Hematopoietic multipotent progenitor cell treated with erythropoietin and hydrocortisone succinate and interleukin-3 and kit ligand, for 4 days (in vitro differentiated cells): ENCODE measurements at regions not wholly inside any gene's neighbourhood (a gene's known extent, or its start where the extent isn't known, plus 50 kb on each side); places are given as distances from the start of the nearest gene placed in this dataset.
A peak's percentile ranks its signal among the peaks of the same experiment; 100 is the strongest.

Source experiments
- DNase-seq: peaks from one replicate; pipeline ENCODE4 v3.0.0-alpha.2; 2015

DNA sequence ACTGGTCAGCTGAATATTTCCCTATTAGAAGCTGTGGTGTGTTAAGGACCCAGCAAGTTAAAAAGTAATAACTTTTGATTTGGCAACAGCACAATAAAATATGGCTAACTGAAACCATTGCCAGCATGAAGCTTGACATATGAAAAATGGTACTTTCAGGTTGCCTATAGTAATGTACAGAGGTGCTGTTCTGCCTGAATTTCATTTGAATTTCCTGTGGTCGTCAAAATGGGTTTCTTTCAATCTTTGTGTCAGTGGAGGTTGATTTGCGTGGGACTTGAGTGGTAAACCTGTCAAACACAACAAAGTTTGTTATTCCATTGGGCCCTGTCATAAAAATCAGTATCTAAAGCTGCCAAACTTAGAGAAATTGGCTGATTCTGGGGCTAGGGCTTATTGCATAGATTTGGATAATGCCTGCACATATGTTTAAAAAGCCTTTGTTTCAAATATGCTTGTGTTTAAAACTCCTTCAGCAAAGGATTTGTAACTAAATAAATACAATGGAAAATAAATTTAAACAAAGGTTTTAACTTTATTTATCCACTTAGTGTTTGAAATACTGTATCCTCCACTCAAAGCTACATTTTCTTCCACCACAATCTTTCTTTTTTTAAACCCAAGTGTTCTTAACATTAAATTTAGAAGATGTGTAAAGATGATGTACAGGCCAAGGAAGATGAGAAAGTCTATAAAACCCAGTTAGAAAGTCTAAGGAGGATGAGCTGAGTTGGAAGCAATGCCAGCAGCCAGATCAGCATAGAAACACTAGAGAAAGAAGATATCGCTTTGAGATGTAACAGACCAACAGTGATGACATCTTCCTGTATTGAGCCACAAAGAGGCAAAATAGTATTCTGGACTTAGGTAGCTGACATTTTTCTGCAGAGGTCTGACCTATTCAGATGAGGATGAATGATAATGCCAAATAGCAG lies 134.8 kb upstream of the GIMD1 start:
- no peak for DNase-seq

DNA sequence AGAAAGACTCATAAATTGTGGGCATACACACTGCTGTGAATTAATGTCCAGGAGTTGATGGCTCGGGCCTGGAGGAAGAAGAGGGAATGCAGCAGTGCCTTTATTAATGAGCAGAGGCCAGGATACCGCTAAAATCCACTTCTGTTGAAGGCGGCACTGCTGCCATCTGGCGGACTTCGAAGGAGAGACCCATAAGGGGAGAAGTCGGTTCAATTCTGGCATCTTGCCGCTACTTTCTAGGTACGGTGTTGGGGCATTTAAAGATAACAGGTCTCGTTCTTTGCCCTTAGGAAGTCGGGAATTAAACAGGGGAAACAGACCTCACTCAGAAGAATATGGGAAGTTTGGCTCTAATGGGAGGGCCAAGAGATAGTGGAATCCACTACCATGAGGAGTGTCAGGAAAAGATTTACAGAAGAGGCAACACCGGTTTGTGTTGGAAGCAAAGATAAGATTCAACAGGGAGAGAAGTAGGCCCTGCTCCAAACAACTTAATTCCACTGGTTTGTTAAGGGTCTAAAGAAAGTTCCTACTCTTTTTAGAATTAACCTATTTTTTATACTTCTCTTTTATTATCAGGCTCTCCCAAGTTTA lies 133.6 kb upstream of the GIMD1 start:
- peak; percentile 76 for DNase-seq

DNA sequence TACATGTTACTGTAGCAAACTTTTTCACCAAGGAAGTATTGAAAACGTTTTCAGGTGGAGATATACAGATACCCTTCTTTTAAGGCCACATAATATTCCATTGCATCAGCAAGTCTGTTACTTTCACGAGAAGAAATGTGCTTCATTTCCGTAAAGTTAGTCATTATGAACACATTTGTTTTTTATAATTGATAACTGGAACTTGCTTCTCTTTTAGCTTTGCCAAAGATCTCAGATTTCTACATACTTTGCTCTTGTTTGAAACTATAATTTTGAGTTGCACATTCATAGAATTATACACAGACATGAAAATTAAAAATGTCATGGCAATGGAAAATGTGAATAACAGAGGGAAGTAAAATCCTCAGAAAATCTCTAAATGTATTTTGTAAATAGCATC lies 128.7 kb upstream of the GIMD1 start:
- no peak for DNase-seq

DNA sequence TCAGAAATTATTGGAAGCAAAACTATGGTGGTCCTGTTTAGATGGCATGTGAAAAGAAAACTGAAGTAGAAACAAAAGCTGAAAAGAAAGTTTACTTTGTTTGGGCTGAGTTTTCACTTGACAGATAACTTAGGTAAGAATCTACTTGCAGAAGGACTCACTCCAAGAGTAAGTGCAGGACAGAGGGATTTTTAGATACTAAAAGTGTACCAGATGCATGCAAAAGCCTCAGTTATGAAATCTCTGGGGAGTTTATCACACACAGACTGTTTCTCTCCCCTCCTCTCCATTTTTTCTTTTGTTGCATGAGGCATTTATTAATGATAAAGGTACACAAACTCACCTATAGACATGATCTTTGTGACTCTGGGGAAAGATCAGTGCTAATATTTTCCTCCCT lies 127.5 kb upstream of the GIMD1 start:
- DNase-seq: no peak

DNA sequence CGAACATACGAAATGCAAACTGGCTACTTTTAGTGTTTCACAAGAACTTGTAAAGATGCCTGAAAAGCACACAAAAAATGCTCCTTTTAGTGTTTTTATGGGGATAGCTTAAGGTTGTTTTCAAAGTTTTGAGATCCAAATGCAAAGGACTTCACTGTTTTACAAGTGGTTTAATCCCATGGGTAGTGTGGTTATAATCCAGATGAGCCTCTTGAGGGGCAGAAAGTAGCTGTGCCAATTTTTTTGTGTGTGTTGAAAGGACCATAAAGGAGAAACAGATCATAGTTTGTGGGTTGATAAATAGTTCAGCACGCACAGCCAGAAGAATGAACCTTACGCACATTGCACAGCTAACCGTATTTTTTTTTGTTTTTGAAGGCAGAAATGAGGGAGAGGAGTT lies 126.9 kb upstream of the GIMD1 start:
- DNase-seq: no peak

DNA sequence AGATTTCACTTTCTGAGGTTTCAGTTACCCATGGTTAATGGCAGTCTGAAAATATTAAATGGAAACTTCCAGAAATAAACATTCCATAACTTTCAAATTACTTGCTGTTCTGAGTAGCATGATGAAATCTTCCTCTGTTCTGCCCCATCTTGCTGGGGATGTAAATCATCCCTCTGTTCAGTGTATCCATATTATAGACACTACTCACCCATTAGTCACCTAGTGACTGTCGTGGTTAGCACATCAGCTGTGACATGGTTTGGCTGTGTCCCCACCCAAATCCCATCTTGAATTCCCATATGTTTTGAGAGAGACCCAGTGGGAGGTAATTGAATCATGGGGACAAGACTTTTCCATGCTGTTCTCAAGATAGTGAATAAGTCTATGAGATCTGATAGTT lies 125.5 kb upstream of the GIMD1 start:
- DNase-seq: no peak

DNA sequence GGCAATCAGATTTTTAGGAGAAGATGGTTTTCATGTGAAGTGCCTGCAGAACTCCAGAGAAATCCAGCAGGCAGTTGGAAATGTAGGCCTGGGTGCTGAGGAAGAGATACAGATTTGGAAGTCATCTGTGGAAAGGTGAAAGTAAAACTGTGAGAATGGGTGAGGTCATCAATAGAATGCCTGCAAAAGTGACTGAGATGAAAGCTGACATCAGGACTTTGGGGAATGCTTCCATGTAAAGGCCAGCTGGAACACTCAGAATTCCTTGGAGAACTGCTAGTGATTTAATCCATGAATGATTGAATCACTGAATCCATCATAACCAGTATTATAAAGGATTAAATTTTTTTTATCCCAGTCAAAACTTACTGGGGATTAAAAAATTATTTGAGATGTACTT lies 124.5 kb upstream of the GIMD1 start:
- DNase-seq: no peak

DNA sequence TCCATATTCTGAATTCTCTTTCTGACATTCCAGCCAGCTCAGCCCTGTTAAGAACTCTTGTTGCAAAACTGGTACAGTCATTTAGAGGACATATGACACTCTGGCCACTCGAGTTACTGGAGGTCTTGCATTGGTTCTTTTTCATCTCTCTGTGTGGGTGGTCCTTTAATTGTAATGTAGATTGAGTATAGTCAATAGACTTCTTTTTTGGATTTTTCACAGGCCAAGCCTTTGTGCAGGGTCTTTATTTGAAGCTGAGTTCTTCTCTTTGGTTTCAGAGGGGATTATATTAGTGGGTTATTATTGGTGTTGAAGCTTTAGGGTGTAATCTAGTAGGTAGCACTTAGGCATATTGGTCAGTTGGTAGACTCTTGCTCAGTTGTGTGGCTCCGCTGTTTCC lies 118.0 kb upstream of the GIMD1 start:
- no peak for DNase-seq

DNA sequence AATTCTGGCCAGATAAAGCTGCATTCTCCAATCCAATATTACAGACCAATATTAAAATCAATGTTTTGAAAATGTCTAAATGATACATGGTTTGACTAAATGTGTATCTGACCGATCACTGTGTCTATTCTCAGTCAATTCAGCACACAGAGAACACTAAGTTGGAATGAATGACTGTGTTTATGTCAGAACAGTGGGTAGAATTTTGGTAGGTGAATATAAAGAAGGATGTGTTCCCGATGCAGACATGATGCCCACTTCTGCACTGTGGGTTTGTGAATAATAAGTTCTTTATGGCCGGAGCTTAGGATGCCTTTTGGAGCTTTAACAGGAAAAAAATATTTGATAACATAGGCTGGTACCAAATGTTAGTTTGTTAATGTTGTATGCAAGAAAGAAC lies 113.2 kb upstream of the GIMD1 start:
- DNase-seq: no peak

DNA sequence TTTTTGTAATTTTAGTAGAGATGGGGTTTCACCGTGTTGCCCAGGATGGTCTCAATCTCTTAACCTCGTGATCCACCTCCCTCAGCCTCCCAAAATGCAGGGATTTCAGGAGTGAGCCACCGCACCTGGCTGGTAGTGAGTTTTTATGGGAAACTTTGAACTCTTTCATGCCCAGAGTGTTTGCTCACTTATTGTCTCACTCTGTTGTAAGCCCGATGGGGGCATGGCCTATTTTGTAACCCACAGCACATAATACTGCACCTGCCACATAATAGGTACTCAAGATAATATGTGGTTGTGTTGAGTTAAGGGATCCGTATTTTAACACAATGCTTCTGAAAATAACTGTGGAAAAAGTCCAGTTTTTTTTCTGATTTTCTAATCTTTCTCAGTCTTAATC lies 109.6 kb upstream of the GIMD1 start:
- no peak for DNase-seq

DNA sequence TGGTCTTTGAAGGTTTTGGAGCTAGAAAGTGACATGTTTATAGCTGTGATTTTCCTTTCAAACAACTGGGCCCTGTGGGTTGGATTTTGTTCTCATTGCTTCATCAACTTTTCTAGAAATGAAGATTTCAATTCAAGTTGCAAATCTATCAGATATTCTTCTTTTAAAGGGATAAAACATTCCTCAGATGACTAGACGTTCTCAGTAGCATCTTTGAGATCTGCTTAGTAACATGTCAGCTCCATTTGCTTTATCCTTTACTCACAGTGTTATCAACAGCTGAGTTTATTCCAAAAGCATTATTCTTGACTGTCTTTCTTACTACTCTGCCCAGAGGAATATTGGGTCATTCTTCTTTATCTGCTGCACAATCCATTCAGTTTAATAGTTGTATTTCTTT lies 108.2 kb upstream of the GIMD1 start:
- no peak for DNase-seq

DNA sequence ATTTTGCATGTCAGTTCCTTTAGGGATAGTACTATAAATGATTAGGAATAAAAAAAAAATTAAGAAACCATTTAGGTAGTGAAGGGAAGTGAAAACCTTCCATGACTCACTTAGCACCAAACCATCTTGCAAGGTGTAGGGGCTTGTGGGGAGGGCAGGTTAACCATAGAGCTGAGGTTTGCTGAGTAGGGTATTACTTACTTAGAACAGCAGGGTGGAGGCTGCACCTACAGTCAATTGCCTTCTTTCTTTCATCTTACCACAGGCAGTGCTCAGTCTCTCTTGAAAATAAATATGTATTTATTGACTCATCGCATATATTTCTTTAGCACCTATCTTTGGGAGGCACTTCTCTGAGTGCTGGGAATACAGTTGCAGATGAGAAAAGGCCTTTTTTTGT lies 104.9 kb upstream of the GIMD1 start:
- DNase-seq: no peak

DNA sequence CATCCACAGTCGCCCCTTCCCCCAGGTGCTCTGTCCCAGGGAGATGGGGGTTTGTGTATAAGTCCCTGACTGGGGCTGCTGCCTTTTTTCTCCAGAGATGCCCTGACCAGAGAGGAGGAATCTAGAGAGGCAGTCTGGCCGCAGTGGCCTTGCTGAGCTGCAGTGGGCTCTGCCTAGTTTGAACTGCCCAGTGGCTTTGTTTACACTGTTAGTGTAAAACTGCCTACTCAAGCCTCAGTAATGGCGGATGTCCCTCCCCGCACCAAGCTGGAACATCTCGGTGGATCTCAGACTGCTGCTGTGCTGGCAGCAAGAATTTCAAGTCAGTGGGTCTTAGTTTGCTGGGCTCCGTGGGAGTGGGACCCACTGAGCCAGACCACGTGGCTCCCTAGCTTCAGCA lies 102.6 kb upstream of the GIMD1 start:
- no peak for DNase-seq

DNA sequence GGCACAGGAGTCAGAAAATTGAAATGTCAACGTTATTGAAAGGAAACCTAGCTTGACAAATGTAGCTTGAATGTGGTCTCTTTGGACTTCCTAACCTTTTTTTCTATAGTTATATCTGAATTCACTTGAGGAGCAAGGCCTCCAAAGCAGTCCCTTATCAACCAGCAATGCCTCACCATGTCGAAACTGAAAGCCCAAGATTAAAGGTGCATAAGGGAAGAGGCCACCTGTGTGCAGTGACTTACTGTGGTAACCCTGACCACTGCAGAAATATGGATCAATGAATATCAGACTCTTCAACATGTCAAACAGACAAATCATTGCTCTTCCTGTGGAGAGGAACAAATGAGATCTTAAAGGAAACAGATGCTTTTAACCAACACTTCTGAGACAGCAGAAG lies 95.0 kb upstream of the GIMD1 start:
- DNase-seq: no peak

DNA sequence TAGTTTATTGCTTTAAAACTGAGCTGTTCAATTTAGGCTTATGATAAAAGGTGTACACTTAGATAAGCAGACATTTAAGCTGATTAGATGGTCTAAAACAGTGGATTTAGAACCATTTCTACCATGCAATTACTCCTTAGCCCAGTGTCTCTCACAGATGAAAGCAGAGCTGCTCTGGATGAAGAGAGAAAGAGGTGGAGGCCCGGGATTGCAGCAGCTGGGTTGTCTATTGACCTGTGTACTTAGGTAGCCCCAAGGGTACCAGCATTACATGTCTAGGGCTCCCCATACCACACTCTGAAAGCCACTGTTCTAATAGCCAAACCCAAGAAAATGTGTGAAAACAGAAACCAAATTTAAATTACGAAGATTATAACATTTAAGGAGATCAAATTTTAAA lies 86.0 kb upstream of the GIMD1 start:
- DNase-seq: no peak

DNA sequence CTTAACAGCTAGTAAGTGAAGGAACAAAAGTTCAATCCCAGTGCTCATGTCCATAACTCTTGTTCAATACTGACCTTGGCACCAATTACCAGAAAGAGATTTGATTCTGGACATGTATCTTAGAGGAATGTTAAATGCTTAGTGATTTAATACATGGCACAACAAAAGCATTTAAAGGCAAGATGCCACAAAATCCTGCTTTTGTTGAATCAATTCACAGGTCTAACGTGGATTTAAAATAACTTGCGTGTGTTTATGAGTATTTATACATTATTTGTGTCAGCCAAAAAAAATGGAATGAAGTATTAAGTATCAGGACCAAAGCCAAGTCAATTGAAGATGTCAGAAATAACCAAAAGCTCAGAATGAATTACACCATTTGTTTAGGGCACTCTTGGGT lies 85.4 kb upstream of the GIMD1 start:
- DNase-seq: no peak

DNA sequence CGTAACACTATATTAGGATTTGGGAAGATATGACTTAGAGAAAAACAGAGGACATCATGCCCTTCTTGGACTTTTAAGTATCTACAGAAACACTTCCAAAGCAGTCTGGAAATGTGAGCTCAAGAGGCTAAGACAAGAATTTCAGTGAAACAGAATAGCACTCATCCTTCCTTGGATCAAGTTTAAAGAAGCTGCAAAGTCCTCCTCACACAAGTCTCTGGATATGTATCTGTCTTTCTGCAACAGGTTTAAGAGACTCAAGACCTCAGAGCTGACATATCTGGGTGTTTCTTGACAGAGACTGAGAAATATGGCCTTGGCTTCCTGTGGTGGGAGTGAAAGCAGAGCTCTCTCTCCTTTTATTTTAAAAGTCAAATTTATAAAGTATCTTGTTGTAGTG lies 82.5 kb upstream of the GIMD1 start:
- no peak for DNase-seq

DNA sequence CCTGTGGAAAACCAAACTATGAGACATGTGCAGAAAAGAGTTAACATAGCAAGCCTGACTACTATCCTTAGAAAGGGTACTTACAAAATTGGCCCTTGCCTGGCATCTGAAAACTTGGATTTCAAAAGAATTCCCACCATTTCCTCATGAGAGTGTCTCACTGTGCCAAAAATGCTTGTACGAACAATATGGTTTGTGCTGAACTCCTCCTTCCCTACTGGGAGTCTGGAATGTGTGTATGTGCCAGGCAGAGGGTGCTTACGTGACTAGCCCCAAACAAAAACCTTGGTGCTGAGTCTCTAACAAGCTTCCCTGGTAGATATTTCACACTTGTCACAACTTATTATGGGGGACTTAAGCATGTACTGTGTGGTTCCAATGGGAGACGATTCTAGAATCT lies 81.7 kb upstream of the GIMD1 start:
- no peak for DNase-seq

DNA sequence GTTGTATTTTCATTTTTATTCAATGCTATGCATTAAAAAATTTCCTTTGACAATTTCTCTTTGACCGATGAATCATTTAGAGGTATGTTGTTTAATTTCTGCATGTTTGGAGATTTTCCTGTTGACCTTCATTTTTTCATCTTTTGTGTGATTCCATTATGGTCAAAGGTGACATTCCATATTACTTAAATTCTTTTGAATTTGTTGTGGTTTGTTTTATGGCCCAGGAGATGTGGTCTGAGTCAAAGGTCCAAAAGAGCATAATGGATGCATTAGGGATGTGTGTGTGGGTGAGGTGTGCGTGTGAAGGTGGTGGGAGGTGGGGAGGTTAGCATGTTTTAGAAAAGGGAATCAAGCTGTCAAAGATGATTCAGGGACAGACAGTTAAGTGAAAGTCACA lies 76.0 kb upstream of the GIMD1 start:
- no peak for DNase-seq

DNA sequence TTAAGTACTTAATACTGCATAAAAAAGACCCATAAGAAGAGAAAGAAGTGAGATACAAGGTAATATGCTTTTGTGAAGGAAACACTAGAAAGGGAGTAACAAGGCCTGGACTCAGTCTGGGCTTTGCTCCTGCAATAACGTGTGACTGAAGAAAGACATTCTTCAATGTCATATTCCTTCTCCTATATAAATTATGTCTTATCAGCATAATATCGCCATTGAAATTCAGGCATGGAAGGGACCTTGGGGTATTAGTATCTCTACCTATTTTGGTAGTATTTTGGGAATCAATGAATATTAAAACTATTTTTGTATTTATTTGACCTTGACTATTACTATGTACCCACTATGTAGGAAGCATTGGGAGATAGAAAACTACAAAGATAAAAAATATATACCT lies 62.2 kb upstream of the GIMD1 start:
- DNase-seq: no peak

DNA sequence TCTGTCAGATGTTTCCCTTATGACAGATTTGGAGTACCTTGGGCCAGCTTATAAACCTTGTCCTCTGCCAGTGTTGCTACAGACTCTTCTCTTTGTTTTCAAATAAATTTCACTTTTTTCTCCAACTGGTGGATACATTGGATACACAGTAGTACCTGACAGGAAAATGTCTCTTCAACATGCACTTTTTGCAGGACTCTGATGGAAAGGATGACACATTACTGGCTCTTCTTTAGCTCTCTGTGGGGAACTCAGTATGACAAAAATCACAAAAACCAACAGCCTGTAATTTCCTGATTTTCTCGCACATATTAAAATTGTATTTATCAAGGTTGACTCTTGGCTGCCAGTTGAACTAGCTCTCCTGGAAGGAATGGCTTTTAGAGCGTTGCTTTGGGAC lies 61.3 kb upstream of the GIMD1 start:
- DNase-seq: no peak

DNA sequence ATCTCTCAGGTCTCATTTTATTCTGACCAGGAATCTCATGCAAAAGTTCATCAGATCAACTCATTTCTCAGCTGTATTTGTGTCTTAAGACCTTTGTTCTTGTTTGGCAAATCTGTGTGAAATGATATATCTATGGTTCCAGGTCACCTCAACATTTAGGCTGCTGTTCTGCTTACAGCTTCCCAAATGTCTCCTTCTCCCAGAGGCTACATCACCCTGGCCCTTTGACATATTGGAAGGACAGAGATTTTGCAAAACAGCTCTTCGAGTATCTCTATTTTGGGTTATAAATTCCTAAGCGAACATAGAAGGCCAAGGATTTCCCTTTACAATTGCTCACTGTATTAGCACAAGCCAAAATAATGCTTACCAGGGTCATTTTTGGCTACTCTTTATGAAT lies 57.5 kb upstream of the GIMD1 start:
- DNase-seq: no peak

DNA sequence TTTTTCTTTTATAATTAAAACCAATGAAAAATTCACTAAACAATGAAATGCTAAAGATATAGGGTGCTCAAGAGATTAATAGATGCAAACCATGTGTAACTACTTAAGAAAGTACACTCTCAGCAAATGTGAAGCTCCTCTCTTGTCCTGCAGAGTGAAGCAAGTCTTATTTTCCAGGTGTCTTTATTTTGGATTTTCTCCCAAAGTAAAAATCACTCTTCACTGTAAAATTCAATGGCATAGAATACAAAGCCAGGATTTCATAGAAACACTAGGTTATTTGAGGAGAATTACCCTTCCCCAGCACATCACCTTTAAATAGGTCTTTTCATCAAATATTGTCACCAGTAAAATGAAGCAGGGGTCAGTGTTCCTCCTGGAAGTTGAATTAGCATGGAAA lies 57.0 kb upstream of the GIMD1 start:
- no peak for DNase-seq

DNA sequence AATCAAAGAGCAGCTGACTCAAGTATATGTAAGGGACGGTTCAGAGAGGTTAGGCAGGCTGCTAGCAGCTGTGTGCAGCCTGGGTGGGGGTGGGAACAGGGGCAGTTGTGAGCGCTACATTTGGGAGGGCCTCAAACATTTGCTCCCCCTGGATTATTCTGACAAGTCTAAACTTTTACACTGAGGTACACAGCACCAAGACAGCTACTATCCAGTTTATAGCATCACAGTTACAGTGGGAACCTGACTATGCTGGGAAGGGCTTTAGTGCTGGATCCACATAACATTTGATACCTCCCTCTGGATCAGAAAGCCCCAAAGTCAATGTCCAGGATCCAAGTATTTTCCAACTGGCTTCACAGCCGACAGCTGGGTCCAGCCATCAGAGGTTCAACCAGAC lies 55.8 kb upstream of the GIMD1 start:
- DNase-seq: no peak

DNA sequence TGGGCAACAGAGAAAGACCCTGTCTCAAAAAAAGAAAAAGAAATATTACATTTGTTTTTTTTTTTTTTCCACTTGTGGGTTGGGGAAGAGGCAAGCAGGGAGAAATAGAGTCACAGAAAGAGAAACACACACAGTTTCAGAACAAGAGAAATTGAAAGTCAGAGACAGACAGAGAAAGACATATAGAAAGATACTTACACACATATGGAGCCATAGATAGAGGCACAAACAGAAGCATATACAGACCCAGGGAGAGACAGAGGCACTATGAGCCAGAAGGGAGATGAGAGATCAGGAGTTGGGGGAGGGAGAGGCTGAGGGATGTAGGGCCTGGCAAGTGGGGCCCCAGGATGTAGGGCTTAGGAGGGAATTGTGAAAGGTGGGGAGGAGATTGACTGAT lies 55.2 kb upstream of the GIMD1 start:
- DNase-seq: no peak
